ENCODE measurements at regions not wholly inside any gene's neighbourhood (a gene's known extent, or its start where the extent isn't known, plus 50 kb on each side); places are given as distances from the start of the nearest gene placed in this dataset.

DNA sequence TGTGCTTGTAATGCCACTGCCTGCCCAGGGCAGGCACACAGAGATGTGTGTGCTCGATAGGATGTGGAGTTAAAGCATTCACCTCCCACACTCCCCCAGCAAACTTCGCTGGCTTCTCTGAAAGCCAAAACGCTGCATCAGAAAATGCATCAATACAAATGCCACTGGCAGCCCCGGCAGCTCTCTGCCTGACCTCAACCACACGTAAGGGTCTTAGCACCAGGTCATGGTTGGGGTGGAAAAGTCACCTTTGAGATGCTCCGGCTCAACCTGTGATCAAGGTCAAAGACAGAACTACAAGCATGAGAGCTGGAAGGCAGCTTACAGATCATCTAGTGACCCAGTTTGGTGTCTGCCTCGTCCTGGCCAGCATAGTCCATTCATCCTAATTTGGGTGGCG, 114.4 kb upstream of the NANOS1 start:
- Histone ChIP-seq H3K4me1 (no peaks in the 10 kb centered on the region), H3K27ac (no peak overlapping the region), H3K4me3 (no peak overlapping the region), H3K27me3 (no peaks in the 10 kb centered on the region), H3K9me3 (no peaks in the 10 kb centered on the region), H3K36me3 (no peaks in the 10 kb centered on the region)
- WGBS, 2 donors, result 67 to 73% methylated on average over 8 of the region's 8 CpGs
- no peak for DNase-seq (ENCODE audit: low spot score in 2 of 2)
- no peak for TF ChIP-seq EP300 (IDR thresholded peaks at IDR 0.05)
- TF ChIP-seq POLR2A (IDR thresholded peaks at IDR 0.05), result no peak
- TF ChIP-seq, protein P1, sequence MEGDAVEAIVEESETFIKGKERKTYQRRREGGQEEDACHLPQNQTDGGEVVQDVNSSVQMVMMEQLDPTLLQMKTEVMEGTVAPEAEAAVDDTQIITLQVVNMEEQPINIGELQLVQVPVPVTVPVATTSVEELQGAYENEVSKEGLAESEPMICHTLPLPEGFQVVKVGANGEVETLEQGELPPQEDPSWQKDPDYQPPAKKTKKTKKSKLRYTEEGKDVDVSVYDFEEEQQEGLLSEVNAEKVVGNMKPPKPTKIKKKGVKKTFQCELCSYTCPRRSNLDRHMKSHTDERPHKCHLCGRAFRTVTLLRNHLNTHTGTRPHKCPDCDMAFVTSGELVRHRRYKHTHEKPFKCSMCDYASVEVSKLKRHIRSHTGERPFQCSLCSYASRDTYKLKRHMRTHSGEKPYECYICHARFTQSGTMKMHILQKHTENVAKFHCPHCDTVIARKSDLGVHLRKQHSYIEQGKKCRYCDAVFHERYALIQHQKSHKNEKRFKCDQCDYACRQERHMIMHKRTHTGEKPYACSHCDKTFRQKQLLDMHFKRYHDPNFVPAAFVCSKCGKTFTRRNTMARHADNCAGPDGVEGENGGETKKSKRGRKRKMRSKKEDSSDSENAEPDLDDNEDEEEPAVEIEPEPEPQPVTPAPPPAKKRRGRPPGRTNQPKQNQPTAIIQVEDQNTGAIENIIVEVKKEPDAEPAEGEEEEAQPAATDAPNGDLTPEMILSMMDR (IDR thresholded peaks at IDR 0.05), result no peak

DNA sequence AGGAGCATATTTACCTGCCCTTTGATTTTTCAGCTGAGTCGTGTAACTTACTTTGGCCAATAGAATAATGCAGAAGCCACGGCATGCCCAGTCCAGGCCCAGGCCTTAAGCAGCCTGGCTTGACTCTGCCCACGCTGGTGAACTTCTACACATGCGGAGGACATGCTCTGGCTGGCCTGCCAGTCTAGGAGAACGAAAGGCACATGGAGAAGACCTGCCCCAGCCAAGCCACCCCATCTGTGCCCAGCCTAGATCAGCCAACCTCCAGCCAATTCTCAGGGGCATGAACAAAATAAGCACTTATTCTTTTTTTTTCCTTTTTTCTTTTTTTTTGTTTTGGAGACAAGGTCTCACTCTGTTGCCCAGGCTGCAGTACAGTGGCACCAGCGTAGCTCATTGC, 112.7 kb upstream of the NANOS1 start:
- Histone ChIP-seq H3K9me3 (no peaks in the 10 kb centered on the region), H3K36me3 (no peaks in the 10 kb centered on the region), H3K27me3 (no peaks in the 10 kb centered on the region), H3K4me3 (no peak overlapping the region), H3K4me1 (peaks cover 0 to 3% (median 0%) of the 10 kb centered on the region in 4 donors), H3K27ac (no peak overlapping the region)
- TF ChIP-seq EP300 (IDR thresholded peaks at IDR 0.05) (no peak), POLR2A (IDR thresholded peaks at IDR 0.05) (no peak)
- TF ChIP-seq, protein P1 (IDR thresholded peaks at IDR 0.05), result no peak
- 90 to 95% methylated on average over 6 of the region's 6 CpGs for WGBS, 2 donors
- no peak for DNase-seq (ENCODE audit: low spot score in 2 of 2)

- 82 to 93% methylated on average over 7 of the region's 7 CpGs for WGBS, 2 donors
- DNase-seq (ENCODE audit: low spot score in 2 of 2), result no peak
- no peaks in the 10 kb centered on the region for H3K9me3 ChIP-seq
- H3K27ac ChIP-seq, result no peak overlapping the region
- H3K4me3 ChIP-seq, result no peak overlapping the region
- H3K36me3 ChIP-seq, result no peaks in the 10 kb centered on the region
- H3K4me1 ChIP-seq, result peaks cover 0 to 6% (median 0%) of the 10 kb centered on the region in 4 donors
- TF ChIP-seq EP300 (IDR thresholded peaks at IDR 0.05) (no peak), POLR2A (IDR thresholded peaks at IDR 0.05) (no peak)
- TF ChIP-seq, protein P1 (IDR thresholded peaks at IDR 0.05), result no peak
- H3K27me3 ChIP-seq, result no peaks in the 10 kb centered on the region
These were observed 111.8 kb upstream of the NANOS1 start for GRCh38 chr10:118917701-118918100.

DNA sequence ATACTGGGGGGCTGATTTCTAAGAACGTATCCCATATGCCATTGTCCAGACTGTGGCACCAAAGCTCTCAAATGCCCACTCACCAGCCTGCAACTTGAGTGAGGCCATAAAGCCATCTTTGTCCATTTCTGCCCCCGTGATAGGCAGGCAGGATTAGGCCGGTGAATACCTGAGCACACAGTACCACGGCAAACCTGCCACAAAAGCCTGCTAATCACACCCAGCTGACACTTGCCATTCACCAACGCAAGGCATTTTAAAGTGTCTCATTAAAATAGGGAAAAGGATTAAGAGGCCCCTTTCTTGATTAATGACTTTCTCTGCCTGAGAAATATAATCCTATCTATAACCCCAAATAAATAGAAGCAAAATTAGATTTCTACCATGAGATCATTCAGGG, 111.4 kb upstream of the NANOS1 start:
- no peaks in the 10 kb centered on the region for H3K9me3 ChIP-seq
- no peak for DNase-seq (ENCODE audit: low spot score in 2 of 2)
- H3K4me1 ChIP-seq, result peaks cover 0 to 6% (median 0%) of the 10 kb centered on the region in 4 donors
- H3K4me3 ChIP-seq, result no peak overlapping the region
- no peaks in the 10 kb centered on the region for H3K36me3 ChIP-seq
- 66 to 67% methylated on average over 5 of the region's 5 CpGs for WGBS, 2 donors
- no peak for TF ChIP-seq POLR2A (IDR thresholded peaks at IDR 0.05)
- TF ChIP-seq EP300 (IDR thresholded peaks at IDR 0.05), result no peak
- TF ChIP-seq, protein P1 (IDR thresholded peaks at IDR 0.05), result no peak
- H3K27ac ChIP-seq, result no peak overlapping the region
- H3K27me3 ChIP-seq, result no peaks in the 10 kb centered on the region

DNA sequence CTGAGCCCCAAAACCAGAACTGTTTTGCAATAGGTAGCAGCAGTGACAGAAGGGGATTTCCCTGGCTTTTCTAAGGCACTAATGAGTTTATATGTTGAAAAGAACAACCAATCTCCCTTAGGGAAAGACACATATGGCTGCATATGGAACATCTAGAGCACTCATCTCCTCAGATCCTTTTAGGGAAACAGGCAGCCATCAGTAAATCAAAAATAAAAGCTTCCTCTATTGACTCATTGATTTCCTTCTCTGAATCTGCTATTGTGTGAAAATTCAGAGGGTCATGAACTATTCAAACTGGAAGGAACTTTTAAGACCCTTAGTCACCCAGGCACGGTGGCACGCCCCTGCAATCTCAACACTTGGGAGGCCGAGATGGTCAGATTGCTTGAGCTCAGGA, 110.9 kb upstream of the NANOS1 start:
- no peaks in the 10 kb centered on the region for H3K9me3 ChIP-seq
- TF ChIP-seq EP300 (IDR thresholded peaks at IDR 0.05), result no peak
- TF ChIP-seq POLR2A (IDR thresholded peaks at IDR 0.05), result no peak
- TF ChIP-seq, protein P1 (IDR thresholded peaks at IDR 0.05), result no peak
- WGBS, 2 donors, result 41 to 44% methylated on average over 3 of the region's 3 CpGs
- H3K27me3 ChIP-seq, result no peaks in the 10 kb centered on the region
- H3K4me3 ChIP-seq, result no peak overlapping the region
- H3K36me3 ChIP-seq, result no peaks in the 10 kb centered on the region
- H3K27ac ChIP-seq, result no peak overlapping the region
- no peak for DNase-seq (ENCODE audit: low spot score in 2 of 2)
- H3K4me1 ChIP-seq, result peaks cover 0 to 6% (median 0%) of the 10 kb centered on the region in 4 donors
